HEK293 (cell line): ENCODE measurements at regions not wholly inside any gene's neighbourhood (a gene's known extent, or its start where the extent isn't known, plus 50 kb on each side); places are given as distances from the start of the nearest gene placed in this dataset.
A peak's percentile ranks its signal among the peaks of the same experiment; 100 is the strongest.

Experiments used
- CTCF ChIA-PET: fragments of 350-600 bp; formaldehyde crosslinking; extraction: SDS; loops from one replicate; lab custom pipeline; 2021; ENCODE audit warnings: antibody characterized with exemption; lab: Yijun Ruan, JAX
- POLR2A ChIA-PET: fragments of 300-600 bp; formaldehyde crosslinking; extraction: SDS; loops from one replicate; lab custom pipeline; 2020; ENCODE audit warnings: antibody characterized with exemption, inconsistent platforms; lab: Yijun Ruan, JAX
- H3K27ac ChIP-seq: fragments of 200-500 bp; sonication (Bioruptor generic); 2 replicates; pipeline ENCODE4 v1.5.1; 2014; ENCODE audit warnings: low read depth, low read length, control low read depth, inconsistent platforms; ENCODE audit errors: extremely low read depth
- H3K36me3 ChIP-seq, 2 experiments: fragments of 200-500 bp in 1 of 2; sonication (Bioruptor generic) in 1 of 2; 1 replicate in 1 of 2; 2 replicates in 1 of 2; pipeline ENCODE4 v1.5.1; 2014 to 2017; ENCODE audit warnings: inconsistent platforms in 2 of 2, low read length in 2 of 2; ENCODE audit not compliant: control insufficient read depth in 2 of 2, insufficient read depth in 1 of 2
- H3K4me1 ChIP-seq: fragments of 200-500 bp; sonication (Bioruptor generic); 2 replicates; pipeline ENCODE4 v1.5.1; 2014; ENCODE audit warnings: mild to moderate bottlenecking, low read length, inconsistent platforms; ENCODE audit not compliant: control insufficient read depth, insufficient read depth
- H3K4me3 ChIP-seq: 2 replicates; pipeline ENCODE4 v1.5.1; 2011; ENCODE audit warnings: low read depth, mild to moderate bottlenecking, control low read depth, low read length, moderate library complexity
- H3K9me3 ChIP-seq: fragments of 200-500 bp; sonication (Bioruptor generic); 2 replicates; pipeline ENCODE4 v1.5.1; 2014; ENCODE audit warnings: low read depth, low read length, inconsistent platforms; ENCODE audit not compliant: control insufficient read depth, insufficient read depth
- CTCF ChIP-seq: fragments of 450-650 bp; formaldehyde crosslinking; IDR thresholded peaks from 2 replicates; pipeline ENCODE4 v1.5.1; 2016; ENCODE audit warnings: missing biosample characterization, missing genetic modification characterization
- INSM2 ChIP-seq: fragments of 450-650 bp; formaldehyde crosslinking; IDR thresholded peaks from 2 replicates; pipeline ENCODE4 v1.5.1; 2016; ENCODE audit warnings: missing biosample characterization, missing genetic modification characterization
- KLF17 ChIP-seq: fragments of 450-650 bp; formaldehyde crosslinking; IDR thresholded peaks from 2 replicates; pipeline ENCODE4 v1.5.1; 2016; ENCODE audit warnings: missing biosample characterization, missing genetic modification characterization
- SETDB1 ChIP-seq: IDR thresholded peaks from one replicate; pipeline ENCODE4 v1.6.1; 2017; ENCODE audit warnings: mild to moderate bottlenecking, low read length, moderate library complexity, mixed read lengths; ENCODE audit not compliant: insufficient read length
- SP7 ChIP-seq: fragments of 450-650 bp; formaldehyde crosslinking; IDR thresholded peaks from 2 replicates; pipeline ENCODE4 v1.5.1; 2016; ENCODE audit warnings: missing biosample characterization, missing genetic modification characterization
- TRIM28 ChIP-seq: IDR thresholded peaks from 2 replicates; pipeline ENCODE4 v1.6.1; 2011; ENCODE audit warnings: low read length, control low read depth, borderline replicate concordance
- ZBTB20 ChIP-seq: fragments of 450-650 bp; formaldehyde crosslinking; IDR thresholded peaks from 2 replicates; pipeline ENCODE4 v1.5.1; 2016; ENCODE audit warnings: missing biosample characterization, missing genetic modification characterization
- ZBTB48 ChIP-seq: fragments of 450-650 bp; formaldehyde crosslinking; IDR thresholded peaks from 2 replicates; pipeline ENCODE4 v1.5.1; 2016; ENCODE audit warnings: missing biosample characterization, missing genetic modification characterization
- ZFP37 ChIP-seq: fragments of 450-650 bp; formaldehyde crosslinking; IDR thresholded peaks from 2 replicates; pipeline ENCODE4 v1.5.1; 2016; ENCODE audit warnings: missing biosample characterization, missing genetic modification characterization
- ZFP41 ChIP-seq: fragments of 450-650 bp; formaldehyde crosslinking; IDR thresholded peaks from 2 replicates; pipeline ENCODE4 v1.5.1; 2016; ENCODE audit warnings: missing biosample characterization, missing genetic modification characterization, borderline replicate concordance
- ZNF302 ChIP-seq: fragments of 450-650 bp; formaldehyde crosslinking; IDR thresholded peaks from 2 replicates; pipeline ENCODE4 v1.5.1; 2016; ENCODE audit warnings: missing biosample characterization, missing genetic modification characterization, low read depth
- ZNF530 ChIP-seq: fragments of 450-650 bp; formaldehyde crosslinking; IDR thresholded peaks from 2 replicates; pipeline ENCODE4 v1.5.1; 2016; ENCODE audit warnings: low read depth, missing biosample characterization, missing genetic modification characterization
- ZNF561 ChIP-seq: fragments of 450-650 bp; IDR thresholded peaks from 2 replicates; pipeline ENCODE4 v1.5.1; 2018; ENCODE audit warnings: missing biosample characterization, missing genetic modification characterization, borderline replicate concordance
- ZNF626 ChIP-seq: fragments of 450-650 bp; sonication (Bioruptor Pico); formaldehyde crosslinking; IDR thresholded peaks from 2 replicates; pipeline ENCODE4 v1.5.1; 2018; ENCODE audit warnings: missing biosample characterization, missing genetic modification characterization, inconsistent platforms
- ZNF670 ChIP-seq: fragments of 450-650 bp; formaldehyde crosslinking; IDR thresholded peaks from 2 replicates; pipeline ENCODE4 v1.5.1; 2016; ENCODE audit warnings: missing biosample characterization, missing genetic modification characterization, low read depth
- ZNF747 ChIP-seq: fragments of 450-650 bp; formaldehyde crosslinking; IDR thresholded peaks from 2 replicates; pipeline ENCODE4 v1.5.1; 2016; ENCODE audit warnings: missing biosample characterization, missing genetic modification characterization
- ZNF791 ChIP-seq: fragments of 450-650 bp; formaldehyde crosslinking; IDR thresholded peaks from 2 replicates; pipeline ENCODE4 v1.5.1; 2016; ENCODE audit warnings: missing biosample characterization, missing genetic modification characterization

- TF ChIP-seq ZNF791 (peak; percentile 95), TRIM28 (peak; percentile 91), SETDB1 (peak; percentile 88), ZNF626 (tag by site-specific recombination) (no peak), ZNF670 (no peak)
- POLR2A ChIA-PET = no interaction called here
- Histone ChIP-seq H3K4me3 (no peak overlapping the region), H3K27ac (no peak overlapping the region), H3K36me3 (no peaks in the 10 kb centered on the region), H3K9me3 (no peaks in the 10 kb centered on the region), H3K4me1 (no peaks in the 10 kb centered on the region)
- CTCF ChIA-PET = interaction anchor here (0.6 kb wide), 1 partner anchor 298 kb away, joined by 3 read pairs; no protein-coding TSS in a partner anchor
These were observed 667.2 kb downstream of the EPHA7 start for GRCh38 chr6:92752114-92752513.

GRCh38 chr6:92748131-92748530 is 671.2 kb downstream of the EPHA7 start:
- TF ChIP-seq ZFP37 (tag by site-specific recombination) (no peak), ZNF530 (tag by site-specific recombination) (no peak), INSM2 (tag by site-specific recombination) (no peak), ZNF747 (no peak), CTCF (tag by site-specific recombination) (no peak), ZBTB48 (no peak), ZNF302 (no peak), ZBTB20 (no peak), ZFP41 (tag by site-specific recombination) (no peak), ZNF561 (no peak)
- Histone ChIP-seq H3K4me3 (no peak overlapping the region), H3K27ac (no peak overlapping the region), H3K4me1 (no peaks in the 10 kb centered on the region), H3K36me3 (no peaks in the 10 kb centered on the region), H3K9me3 (no peaks in the 10 kb centered on the region)
- ChIA-PET POLR2A (no interaction called here), CTCF (no interaction called here)

GRCh38 chr6:92737983-92738382 is 681.4 kb downstream of the EPHA7 start:
- POLR2A ChIA-PET = no interaction called here
- no peaks in the 10 kb centered on the region for H3K9me3 ChIP-seq
- no peak overlapping the region for H3K4me3 ChIP-seq
- H3K27ac ChIP-seq = no peak overlapping the region
- H3K4me1 ChIP-seq = no peaks in the 10 kb centered on the region
- CTCF ChIA-PET = interaction anchor here (0.6 to 0.7 kb wide), 2 partner anchors 15 to 119 kb away, joined by 3 read pairs; no protein-coding TSS in a partner anchor
- no peaks in the 10 kb centered on the region for H3K36me3 ChIP-seq
- TF ChIP-seq SP7 (tag by site-specific recombination) (no peak), SETDB1 (peak; percentile 36), KLF17 (no peak), TRIM28 (peak; percentile 74; the same call in 1 of the 2 replicates)
